DMS114 treated with DMSO at 0.1 percent for 48 hours (cell line): ENCODE measurements at regions not wholly inside any gene's neighbourhood (a gene's known extent, or its start where the extent isn't known, plus 50 kb on each side); places are given as distances from the start of the nearest gene placed in this dataset.

Experiments
- DNase-seq: peaks from one replicate; lab custom pipeline; 2025; ENCODE audit not compliant: unreplicated experiment; lab: John Stamatoyannopoulos, UW

DNA sequence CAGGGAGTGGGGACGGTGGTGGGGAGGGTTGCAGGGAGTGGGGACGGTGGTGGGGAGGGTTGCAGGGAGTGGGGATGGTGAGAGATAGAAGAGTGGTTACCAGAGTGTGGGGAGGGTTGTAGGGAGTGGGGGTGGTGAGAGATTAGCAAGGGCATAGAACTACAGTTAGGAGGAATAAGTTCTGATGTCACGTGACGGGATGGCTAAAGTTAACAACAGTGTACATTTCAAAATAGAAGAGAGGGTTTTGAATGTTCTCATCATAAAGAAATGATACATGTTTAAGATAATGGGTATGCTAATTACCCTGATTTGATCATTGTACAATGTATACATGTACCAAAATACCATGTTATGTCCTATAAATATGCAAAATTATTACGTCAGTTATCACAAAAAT lies 57.6 kb upstream of the FRMD1 start:
- no peak for DNase-seq

DNA sequence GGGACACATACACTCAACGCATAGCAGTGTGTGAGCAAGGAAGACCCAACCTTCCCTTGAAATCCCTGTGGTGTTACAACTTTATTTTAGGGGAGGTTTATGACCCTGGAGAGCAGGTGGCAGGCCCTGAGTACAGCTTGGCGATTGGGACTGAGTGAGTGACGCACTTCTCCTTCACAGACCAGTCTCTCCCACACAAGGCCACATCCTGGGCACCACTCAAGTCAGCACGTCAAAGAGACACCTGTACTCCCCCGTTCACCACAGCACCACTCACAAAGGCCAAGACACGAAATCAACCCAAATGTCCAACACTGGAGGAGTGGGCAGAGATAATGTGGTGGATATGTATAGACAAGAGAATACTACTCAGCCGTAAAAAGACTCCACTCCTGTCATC lies 57.0 kb upstream of the FRMD1 start:
- DNase-seq: no peak

DNA sequence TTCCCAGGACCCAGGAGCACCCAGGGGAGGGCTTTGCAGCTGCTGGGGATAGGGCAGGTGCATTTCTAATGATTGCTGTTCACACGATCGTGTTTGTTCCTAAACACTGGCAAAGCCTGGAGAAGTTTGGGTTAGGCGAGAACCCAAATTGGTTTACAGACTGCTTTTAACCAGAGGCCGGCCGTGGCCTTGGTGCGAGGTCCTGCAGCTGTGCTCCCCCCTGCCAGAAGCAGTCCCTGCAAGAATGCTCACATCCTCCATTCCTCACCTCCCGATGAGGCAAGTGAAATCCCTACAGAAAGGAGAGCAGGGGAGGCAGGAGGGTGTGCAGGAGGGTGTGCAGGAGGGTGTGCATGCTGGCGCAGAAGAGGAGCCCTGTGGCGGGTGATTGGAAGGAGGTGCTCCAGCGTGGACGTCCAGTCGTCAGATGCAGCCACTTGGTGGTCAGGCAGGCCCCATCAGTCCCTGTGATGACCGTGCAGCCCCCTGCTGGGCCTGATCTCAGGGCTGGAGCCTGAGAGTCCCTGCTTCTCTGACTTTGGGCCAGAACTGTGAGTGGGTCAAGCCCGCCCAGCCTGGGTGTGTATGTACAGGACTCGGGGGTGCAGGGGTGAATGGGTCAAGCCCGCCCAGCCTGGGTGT lies 55.7 kb upstream of the FRMD1 start:
- no peak for DNase-seq

DNA sequence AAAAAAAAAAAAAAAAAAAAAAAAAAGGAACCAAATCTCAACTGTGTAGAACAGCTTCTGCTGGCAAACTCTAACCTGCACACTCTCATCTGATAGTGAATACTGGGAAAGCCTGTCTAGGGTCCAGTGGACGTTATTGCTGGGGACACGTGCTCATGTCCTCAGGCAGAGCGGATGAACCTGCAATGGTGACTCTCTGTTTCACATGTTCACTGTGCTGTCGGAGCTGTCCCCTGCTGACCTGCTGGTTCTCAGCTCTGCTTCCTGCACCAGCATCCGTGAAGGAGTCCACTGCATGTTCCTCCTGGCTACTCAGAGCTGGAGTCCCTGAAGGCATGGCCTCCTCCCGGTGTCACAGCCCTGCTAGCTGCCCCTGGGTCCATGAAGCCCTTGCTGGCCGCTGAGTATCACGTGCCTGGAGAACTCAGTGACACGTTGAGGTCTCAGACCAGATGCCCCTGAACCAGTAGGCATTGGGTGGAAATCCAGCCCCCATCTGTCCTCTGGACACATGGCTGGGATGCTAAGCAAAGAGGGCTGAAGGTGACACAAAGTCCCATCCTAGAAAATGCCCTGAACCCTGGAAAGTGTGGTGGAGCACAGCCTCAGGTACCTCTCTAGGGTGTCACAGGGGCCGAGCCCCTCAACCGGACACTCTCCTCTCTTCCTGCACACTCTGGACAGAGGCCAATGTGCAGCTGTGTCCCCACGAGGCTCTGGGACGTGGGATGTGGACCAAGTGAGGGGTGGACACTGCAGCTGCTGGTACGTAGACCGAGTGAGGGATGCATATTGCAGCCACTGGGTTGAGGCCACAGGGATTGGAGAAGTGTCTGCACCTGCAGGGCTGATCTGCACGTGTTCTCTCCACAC lies 54.9 kb upstream of the FRMD1 start:
- no peak for DNase-seq

DNA sequence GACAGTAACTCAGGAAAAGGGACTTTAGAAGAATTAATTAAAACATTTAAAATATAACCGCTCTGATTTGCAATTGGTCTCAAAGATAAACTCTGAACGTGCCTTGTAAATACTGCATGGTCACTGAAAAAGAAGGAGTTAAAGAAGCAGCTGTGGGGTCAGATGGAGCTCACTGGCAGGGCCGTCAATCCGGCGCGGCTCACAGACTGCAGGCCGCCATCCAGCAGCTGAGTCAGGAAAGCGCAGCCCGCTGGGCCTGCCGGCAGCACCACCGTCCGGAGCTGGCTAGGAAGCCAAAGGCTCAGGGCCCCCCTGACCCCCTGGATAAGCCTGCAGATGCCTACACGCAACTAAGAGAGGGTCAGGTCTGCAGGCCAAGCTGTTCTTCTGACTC lies 54.2 kb upstream of the FRMD1 start:
- no peak for DNase-seq

DNA sequence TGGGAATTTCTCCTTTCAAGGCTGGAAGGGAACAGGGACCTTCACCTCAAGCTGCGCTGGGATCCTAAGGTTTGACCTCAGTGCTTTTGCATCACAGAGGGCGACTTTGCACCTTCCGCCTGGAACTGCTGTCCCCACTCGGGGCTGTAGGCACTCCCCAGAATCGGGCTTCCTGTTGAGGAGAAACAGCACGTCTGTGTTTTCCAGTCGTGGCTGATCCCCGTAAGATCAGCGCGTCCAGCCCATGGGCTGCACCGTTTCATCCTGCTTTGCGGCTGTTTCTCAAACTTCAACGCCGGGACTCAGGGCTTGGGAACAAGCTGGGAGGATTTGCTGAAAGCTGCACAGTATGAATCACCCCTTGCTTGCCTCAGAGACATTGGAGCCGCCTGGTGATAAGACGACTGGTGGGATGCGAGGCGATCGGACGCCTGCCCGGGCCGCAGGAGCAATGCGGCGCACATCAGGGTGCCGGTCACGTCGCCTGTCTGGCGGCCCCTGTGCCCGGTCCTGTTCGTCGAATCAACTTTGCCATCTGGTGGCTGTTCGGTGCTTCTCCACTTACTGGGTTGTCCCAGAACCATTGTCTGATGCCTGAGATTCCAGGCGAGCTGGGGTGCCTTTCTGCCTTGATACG lies 53.6 kb upstream of the FRMD1 start:
- DNase-seq: peak; percentile 35

DNA sequence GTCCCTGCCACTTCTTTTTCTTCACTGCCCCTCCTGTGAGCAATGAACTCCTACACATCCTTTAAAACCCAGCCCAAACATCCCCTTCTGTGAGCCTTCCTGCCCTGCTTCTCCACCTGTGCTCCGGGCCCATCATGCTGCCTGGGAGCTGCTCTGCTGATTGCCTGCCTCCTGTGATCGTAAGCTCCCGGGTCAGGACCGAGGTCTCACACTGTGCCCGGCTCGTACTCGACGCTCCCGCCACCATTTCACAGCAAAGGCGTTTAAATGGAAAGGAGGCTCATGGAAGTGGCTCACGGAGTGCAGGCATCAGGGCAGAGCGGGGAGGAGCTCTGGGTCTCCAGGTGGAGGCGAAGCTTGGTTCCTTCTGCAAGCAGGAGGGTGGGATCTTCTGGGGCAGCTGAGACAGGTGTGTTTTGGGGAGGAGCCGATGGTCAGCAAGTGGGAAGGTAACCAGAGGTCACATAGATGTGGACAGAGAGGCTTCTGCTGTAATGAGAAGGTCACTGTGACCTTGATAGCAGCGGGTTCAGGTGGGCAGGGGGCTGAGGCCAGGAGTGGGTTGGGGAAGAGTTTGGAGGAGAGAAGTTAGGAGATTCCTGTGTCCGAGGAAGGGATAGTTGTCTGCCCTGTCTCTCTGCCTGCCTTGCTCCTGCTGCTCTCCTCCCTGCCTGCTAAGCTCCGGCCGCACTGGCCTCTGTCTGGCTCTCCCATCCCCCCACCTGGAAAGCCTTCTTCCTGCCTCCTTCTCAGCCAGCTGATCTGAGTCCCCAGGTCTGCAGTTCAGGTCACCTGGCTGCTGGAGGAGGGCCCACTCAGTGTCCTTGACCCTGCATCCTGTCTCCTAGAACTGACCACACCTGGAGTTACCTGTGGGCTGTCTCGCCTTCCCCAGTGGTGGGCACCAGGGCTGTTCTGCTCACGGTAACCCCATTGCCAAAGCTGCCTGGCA lies 52.7 kb upstream of the FRMD1 start:
- no peak for DNase-seq

DNA sequence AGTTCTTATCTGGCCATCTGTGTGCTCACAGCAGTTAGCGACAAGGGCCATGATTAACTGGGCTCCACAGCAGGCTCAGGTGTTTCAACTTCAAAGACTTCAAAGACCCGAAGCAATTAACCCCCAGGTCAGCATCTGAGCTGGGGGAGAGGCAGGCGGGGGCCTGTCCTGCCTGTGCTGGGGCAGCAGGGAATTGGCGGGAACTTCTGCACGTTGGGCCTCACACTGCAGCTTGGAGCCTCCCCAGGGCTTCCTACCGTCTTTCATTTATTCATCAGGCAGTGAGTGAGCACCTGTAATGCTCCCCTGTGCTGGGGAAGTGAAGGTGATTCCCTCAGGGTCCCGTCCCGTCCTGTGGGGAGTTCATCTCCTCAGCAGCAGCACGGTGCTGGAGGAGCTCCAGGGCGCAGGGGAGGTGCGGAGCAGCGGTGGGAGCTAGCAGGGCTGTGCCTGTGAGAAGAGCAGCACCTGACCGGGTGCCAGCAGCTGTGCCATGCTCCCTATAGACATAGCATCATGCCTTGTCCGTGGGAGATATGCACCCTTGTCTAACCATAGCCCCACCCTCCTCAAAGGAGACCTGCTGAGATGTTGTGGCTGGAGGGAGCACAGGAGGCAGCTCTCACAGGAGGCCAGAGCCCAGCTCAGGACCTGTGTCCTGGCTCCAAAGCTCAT lies 51.8 kb upstream of the FRMD1 start:
- no peak for DNase-seq

DNA sequence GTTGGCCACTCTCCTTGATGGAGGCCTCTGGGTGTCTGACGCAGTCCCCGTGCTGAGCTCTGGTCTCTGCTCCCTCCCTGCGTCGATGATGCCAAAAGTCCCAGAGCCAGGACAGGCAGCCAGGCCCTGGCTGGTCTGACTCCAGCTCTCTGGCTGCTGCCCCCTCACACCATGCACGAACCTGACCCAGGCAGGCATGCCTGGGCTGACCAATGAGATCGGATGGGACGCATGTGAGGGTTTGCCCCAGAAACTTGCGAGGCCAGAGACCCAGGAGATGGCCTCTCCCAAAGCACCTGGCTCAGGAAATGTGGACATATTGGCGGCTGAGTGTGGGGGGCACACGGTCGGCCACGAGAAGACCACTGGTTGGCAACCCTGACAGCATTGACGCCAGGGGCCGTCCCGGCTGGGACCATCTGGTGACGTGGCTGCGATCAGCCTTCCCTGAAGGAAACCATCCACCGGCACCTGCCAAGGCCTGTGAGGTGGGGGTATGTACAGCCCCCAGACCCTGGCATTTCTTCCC lies 51.2 kb upstream of the FRMD1 start:
- DNase-seq: no peak

DNA sequence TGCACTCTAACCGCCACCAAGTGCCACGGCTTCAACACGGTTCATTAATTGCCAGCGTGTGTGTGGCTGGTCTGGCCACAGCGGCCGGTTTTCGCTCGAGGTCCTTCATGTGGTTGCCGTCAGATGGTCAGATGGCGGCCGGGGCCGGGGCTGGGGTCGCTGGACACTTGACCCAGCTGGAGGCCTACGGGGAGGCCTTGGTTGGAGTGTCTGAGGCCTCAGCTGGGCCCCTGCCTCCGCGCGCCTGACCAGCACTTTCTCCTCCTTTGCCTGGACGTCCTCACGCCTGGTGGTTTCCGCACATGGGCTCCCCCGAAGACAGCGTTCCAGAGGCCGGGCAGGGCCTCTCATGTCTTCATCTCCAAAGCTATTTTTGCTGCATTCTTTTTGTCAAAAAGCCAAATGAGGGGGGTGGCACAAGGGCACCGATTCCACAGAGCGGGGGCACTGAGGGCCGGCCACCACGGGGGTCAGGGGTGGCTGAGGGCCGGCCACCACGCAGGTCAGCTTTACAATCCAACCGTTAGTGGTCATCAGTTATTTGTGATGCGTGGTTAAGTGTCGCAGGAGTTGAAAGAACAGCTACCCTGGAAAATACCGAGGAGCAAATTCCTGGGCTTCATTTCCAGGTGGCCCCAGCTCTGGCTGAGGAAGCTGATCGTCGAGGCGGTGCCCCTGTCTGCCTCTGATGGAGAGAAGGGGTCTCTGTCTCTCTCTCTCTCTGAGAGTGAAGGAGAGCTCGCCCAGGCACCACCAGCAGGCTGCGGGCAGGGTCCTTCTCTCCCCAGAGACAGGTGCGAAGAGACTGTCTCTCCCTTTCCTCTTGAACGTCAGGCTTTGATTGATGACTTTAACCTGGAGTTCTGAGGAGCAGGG lies 50.5 kb upstream of the FRMD1 start:
- no peak for DNase-seq

DNA sequence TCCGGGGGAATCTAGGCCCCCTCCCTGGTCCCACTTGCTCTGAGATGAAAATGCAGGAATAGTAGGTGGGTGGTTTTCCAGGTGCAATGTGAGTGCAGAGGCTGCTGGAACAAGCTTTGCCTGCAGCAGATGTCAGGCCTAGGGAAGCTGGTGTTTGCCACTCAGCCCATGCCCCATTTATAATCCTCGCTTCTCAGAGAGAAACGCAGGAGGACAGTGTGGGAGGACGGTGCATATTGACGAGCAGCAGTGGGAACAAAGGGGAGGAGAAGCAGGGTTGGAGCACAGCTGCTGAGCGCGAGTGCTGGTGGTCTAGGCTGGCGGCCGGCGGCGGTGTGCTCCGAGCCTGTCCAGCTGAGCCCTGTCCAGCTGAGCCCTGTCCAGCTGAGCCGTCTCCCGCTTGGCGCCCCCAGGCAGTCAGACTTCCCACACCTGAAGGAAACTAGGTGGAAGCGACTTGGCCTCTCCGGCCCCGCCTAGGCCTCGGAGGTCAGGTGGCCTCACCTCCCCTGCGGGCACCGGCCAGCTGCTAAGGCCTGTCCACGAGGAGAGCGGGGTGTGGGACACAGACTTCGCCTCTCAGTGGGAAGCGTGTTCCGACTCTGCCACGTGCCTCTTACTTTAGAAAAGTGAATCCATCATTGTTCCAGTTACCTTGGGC lies 49.7 kb upstream of the FRMD1 start:
- no peak for DNase-seq
